SKM-1 treated with dmso at 0.1 percent for 144 hours (cell line): ENCODE measurements at regions not wholly inside any gene's neighbourhood (a gene's known extent, or its start where the extent isn't known, plus 50 kb on each side); places are given as distances from the start of the nearest gene placed in this dataset.
"Not testable (repeated sequence)": the region's sequence is repeated elsewhere in the genome, so short reads cannot be mapped to it uniquely, and the experiment has no call there.

Source experiments
- DNase-seq: peaks from one replicate; lab custom pipeline; 2025; ENCODE audit not compliant: unreplicated experiment; lab: John Stamatoyannopoulos, UW

DNA sequence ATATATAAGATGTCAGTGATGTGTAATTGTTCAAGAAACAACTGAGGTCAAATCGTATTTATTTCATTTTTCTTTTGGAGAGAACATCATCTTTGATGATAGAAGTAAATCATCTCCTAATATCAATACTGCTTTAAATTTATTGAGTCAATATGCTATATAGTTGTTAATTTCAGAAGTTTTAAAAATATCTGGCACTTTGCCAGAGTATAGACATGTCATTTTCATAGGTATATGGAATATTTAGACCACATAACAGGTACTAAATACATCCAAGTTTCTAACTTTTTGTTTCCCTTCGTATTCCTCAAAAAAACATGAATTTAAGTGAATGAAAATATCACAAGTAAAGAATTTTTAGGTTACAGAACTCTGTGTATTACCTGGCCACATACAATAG lies 577.8 kb downstream of the ARL4A start:
- no peak for DNase-seq

DNA sequence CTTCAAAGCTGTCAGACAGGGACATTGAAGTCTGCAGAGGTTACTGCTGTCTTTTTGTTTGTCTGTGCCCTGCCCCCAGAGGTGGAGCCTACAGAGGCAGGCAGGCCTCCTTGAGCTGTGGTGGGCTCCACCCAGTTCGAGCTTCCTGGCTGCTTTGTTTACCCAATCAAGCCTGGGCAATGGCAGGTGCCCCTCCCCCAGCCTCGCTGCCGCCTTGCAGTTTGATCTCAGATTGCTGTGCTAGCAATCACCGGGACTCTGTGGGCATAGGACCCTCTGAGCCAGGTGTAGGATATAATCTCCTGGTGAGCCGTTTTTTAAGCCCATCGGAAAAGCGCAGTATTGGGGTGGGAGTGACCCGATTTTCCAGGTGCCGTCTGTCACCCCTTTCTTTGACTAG lies 586.8 kb downstream of the ARL4A start:
- not testable (repeated sequence) for DNase-seq

DNA sequence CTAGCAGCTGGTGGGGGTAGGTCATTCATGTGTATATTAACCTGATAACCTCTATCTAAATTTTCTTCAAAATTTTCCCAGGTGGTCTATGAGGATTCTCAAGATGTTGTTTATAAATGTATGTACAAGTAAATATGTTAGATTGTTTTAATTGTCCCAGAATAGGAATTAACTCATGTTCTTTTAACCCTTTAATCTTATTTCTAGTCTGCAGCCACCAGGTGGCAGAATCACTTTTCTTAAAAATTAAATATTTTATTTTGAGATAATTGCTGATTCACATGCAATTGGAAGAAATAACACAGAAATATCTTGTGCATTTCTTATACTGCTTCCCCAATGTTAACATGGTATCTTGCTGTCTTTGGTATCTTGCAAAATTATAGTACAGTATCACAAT lies 589.5 kb downstream of the ARL4A start:
- no peak for DNase-seq

DNA sequence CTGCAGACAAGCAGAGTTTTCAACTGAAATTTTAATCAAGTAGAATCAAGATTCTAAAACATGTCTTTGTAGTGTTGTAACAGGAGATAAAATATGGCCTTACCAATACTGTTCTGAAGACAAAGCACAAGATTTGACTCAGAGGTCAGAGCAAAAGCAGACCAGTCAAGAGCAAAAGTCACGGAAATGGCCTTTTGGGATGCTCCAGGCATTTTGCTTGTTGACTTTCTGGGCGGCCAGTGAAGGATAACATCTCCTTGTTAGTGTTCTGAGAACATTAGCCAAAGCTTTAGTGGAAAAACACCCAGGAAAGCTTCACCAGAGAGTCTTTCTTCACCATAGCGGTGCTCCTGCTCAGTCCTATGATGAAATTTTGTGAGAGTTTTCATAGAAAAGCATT lies 590.6 kb downstream of the ARL4A start:
- DNase-seq, result no peak

DNA sequence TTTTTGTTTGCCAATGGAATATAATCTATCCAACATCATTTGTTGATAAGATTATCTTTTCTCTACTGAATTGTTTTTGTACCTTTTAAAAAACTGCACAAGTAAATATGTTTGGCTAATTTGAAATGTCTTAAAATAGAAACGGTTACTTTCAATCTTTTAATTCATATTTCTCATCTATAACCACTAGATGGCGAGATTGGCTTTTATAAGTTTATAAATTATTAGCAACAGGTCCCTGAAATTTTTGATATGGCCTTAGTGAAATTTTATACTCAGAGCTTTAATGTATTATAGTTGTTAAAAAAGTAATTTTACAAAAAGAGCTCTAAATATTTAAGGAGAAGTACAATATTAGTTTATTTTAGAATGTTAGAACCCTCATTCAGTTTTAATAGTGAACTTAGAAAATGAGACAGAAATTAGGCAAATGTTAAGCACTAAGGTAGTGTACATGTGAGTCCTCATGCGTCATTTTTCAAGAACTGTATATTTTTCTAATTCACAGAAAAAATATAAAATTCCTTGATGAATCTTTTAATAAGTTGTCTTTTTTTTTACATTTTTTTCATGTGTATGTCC lies 592.5 kb downstream of the ARL4A start:
- peak; percentile 27 for DNase-seq

DNA sequence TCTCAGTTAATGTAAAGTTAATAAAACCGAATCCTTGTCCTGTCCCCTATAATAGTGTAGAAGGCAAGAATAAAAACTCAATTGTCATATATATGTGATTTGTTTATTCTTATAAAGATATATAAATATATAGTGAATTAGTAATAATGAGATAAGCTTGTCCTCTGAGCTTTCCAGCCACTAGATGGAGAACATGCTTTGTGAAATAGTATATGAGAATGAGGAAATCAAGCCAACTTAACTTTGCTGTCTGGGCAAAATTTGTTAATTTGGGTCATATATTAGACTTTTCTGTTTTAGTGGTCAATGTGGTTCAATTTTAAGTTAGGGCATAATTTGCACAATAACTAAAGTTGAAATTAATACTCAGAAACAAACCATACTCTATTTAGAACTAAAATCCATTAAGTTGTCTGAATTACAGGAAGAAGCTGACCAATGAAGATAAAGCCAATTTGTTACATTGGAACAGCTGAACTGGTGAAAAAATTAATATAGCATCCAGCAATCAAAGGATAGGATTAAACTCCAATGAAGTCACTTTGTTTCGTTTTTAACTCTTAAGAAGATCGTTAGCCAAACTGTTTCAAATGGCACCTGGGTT lies 595.0 kb downstream of the ARL4A start:
- no peak for DNase-seq

DNA sequence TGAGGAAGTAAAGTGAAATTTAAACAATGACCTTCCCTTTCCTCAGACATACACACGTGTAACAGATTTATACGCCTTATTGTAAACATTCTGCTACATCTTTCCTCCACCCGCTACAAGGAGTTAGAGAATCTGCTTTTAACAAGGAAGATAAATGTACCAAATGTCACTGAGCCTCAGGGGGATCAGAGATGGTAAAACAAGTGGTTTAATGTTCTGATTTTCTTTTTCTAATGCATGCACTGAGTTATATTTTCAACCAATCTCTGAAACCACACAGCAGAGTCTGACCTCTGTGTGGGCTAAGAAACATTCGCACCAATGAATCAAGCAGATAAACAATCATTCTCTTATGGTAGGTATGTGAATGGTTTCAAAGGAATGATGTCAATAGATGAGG lies 599.5 kb downstream of the ARL4A start:
- DNase-seq, result no peak

DNA sequence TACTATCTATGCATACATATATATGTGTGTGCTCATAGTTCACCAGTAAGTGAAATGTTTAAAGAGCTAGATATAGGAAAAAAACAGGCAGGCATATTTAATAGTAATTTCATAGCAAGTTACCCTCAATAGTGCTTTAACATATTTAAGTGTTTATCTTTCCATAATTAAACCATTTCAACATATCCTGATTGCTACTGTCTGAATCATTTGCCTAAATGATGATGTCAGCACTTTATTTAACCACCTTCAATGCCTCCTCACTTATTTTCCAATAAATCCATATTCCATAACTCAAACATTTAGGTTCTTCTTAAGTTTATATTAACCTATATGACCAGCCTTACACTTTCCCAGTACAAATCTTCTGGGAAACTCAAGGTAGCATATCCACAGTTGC lies 601.1 kb downstream of the ARL4A start:
- DNase-seq, result no peak

DNA sequence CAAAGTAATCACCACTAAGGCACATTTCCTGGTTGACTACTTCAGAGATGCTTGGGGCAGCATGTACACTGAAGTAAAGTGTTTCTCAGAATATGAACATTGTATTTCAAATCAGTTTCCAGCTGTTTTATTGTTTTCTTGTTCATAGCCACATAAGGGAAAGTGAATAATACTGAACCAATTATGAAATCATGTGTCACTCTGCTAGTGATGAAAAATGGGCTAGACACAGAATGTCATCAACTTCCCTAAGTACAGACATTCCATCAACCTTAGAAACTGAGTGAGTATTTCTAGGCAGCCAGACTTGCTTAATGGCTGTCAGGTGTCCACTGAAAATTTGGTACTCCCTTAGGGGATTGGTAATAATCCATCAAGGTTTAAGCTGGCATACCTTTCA lies 603.5 kb downstream of the ARL4A start:
- DNase-seq, result no peak

DNA sequence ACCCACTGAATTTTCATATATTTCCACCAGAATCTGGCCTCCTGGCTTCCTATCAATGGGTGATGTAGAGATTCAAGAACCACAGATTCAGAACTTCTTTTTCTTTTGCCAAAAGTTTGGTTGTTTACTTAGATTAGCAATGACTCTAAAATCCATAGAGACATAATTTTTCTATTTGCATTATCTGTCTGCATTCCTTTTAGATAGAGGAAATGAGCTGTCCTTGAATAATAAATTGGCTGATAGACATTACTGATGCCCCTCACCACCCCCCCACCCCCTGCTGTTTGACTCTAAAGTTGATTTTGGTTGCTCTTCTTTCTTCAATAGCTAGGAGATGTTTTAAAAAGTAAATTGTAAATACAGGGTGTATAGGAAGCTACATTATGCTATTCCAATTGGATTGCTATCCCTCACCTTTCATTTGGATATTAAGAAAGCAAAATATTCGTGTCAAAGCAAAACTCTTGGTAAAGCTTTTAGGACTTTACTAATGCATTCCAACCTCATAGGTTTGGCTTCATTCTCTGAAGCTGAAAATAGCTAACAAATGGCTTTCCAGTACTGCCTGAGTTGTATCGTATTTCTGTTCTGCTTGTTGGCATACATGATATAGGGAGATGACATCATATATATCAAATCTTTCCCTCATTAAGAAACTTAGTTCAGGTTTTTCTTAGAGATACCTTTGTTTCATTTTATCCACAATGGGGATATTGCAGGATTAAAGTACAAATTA lies 606.0 kb downstream of the ARL4A start:
- DNase-seq, result no peak

DNA sequence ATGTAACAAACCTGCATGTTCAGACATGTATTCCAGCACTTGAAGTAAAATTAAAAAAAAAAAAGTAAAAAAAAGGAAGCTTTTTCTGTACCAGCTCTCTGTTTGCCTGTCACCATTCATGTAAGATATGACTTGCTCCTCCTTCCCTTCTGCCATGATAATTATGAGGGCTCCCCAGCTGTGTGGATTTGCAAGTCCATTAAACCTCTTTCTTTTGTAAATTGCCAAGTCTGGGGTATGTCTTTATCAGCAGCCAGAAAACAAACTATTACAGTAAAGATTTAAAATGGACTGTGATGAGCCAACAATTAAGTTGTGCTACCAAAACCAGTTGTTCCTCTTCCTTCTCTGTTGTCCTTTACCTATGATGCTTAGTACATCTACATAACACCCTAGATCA lies 619.6 kb downstream of the ARL4A start:
- no peak for DNase-seq

DNA sequence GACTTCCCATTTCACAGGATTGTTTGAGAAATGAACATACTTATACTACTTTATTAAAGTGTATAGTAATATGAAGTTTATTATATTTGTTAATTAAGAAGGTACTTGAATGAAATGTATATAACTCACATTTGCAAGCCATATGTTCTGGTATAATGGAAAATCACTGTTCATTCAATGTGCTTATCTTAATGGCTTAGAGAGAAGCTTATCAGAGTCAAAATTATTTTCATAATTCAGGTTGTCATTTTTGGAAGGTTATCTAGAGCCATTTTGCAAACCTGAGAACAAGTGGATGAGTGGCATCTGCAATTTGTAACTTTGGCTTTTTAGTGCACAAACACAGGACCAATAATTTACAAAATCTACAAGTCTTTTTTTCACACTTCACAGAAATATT lies 621.0 kb downstream of the ARL4A start:
- no peak for DNase-seq

DNA sequence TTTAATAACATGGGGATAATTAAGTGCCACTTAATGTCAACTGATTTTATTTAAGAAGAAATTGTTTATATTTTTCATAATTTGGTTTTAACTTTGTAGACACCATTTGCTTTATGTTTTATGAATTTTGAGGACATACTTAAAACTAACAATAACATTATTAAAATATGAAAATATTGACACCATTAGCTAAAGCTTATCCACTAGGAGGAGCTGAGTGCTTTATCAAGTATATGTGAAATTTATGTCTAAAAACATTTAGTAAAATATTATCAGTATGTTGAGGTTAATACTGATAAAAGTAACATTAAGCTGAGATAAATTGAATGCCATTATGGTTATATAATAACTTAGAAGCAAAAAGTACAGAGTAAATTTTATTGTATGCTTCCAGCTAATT lies 622.1 kb downstream of the ARL4A start:
- no peak for DNase-seq

DNA sequence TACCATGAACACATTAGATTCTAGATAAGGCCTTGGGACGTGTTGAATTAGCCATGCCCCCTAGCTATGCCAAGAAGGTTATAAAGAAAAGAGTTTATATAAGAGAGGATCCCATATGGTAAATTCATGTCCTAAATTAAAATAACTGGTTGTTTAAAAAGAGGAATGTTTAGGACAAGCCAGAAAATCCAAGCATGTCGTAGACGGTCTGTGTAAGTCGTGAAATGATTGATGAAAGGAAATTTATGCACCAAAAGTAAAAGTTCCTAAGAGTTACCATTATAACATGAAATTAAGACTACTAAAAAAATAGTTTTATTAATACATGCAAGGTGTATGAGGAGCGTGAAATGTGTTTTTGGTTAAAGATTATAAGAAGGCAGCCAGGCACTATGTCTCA lies 624.9 kb downstream of the ARL4A start:
- no peak for DNase-seq

DNA sequence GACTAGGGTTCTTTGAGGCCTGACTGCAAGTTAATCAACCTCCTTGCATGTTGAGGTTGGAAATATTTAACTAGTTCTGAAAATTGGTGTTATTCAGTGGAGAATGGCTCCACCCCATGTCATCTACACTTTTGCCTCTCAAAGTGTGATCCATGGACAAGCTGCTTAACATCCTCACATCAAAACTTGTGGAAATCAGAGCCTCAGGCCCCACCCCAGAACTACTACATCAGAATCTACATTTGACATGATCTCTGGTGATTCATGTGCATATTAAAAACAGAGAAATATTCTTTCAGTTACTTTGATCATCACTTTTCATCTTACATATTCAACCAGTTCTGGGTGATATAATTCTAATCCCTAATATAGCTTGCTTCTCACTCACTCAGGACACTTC lies 632.9 kb downstream of the ARL4A start:
- DNase-seq, result no peak

DNA sequence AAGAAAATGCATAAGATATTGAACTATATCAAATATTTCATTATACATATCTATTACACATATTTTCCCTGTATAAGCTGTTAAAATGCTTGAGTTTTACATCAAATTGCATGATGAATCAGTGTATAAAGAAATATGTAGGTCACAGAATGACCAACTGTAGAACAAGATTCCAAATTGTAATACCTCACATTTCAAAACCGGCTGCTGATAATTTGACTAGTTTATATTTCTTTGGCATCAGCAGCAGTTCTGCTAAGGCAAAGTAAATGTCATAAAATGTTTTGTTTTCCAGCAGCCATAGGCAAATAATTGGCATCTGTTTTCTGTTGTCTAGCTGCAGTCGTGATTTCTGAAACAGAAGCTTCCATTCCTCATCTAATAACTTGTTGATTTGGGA lies 633.9 kb downstream of the ARL4A start:
- no peak for DNase-seq

DNA sequence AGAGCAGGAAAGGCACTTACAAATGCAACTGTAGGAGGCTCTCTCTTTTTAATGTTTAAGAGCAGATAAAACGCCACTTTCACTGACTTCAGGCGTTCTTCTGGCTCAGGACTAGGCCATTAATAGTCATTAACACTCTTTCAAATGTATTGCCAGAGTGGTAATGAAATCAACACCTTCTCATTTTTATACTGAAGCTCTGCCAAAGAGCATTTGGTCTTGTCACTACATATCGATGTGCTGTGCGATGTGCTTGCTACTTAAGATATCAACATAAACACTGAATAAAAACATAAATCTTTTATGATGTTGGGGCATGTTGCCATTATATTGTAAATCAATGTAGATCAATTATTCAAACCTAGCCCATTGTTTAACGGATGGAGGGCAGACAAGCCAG lies 634.7 kb downstream of the ARL4A start:
- no peak for DNase-seq

DNA sequence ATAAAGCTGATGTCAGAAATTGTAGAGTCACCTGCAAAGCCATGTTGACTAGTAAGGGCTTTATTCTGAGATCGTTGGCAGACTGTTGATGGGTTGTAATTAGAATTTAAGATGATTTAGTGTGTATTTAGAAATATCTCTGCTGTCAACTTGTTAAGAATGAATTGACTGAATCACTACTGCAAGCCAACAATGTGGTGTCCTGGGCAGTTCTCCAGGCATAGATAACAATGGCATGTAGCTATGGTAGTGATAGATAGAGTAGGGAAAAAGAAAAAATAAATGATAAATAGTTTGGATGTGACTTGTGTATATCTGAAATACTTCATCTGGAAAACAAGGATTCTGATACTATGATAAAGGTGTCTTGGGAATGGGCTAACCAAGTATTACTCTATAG lies 640.2 kb downstream of the ARL4A start:
- DNase-seq, result no peak

DNA sequence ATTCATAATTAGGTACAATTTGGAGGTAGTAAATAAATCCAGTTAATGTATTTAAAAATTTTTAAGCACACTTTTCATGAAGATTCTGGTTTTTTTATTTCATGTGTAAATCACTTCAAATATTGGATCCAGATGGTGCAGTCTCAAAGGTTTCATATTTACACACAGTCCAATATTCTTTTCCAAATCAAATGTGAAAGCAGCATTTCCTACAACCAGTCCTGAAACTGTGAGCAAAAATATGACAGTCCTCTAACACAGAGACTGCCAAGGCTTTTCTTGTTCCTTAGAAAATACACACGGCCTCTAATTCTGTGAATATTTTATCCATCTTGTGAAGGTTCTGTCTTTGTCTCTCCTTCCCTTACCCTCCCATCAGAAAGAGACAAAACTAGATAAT lies 645.9 kb downstream of the ARL4A start:
- DNase-seq, result no peak

DNA sequence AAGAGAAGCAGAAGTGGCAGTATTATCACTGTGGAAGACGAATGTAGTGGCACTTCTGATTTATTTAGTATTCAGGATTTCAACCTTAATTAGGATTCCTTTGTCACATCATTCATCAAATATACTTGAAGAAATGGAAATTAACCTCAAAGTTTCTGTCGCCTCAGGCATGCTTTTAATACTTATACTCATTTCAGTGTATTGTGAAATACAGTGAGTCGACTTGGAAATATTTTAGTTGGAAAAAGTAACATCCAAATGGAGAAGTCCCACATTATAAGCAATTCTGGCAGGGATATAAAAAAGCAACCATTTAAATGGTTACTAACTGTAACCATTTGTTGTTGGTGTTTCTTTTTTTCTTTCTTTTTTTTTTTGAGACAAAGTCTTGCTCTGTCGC lies 648.8 kb downstream of the ARL4A start:
- DNase-seq, result no peak

DNA sequence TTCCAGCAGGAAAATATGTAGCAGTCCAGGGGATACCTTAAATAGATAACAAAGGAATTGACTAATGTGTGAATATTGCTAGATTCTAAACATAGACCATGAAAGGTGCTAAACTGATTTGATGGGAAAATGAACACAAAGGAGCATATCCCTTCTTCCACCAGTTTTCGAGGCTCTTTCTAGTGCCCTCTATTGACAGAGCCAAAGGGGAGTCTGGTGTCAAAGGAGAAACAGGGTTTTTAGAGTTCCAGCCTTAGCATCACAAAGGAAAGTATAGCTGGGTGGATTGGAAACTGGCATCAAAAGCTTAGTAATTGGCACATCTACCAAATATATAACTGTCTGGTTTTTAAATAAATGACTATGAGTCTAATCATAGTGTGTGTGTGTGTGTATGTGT lies 636.8 kb downstream of the ETV1 start:
- no peak for DNase-seq

DNA sequence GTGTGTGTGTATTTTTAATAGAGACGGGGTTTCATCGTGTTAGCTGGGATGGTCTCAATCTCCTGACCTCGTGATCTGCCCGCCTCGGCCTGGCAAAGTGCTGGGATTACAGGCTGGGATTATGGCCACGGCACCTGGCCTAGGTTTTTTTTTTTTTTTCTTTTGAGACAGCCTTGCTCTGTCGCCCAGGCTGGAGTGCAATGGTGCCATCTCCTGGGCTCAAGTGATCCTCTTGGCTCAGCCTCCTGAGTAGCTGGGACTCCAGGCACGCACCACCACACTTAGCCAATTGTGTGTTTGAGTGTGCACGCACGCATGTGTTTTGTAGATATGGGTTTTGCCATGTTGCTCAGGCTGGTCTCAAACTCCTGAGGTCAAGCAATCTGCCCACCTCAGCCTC lies 629.8 kb downstream of the ETV1 start:
- no peak for DNase-seq

DNA sequence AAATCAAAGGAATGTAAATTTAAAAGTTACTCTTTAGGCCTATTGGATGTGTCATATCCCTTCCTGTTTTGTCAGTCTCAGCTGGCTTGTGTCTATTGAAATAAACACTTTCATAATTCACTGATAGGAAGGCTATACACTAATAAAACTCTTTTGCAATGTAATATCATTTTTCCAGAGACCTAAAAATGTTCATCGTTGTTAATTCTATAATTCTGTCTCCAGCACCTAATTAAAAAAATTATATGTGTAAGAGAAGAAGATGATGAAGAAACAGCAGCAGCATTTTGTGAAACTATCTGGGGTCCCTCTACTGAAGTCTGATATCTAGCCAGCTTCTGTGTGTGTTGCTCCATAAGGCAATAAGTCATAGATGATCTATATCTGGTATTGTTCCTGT lies 602.7 kb downstream of the ETV1 start:
- no peak for DNase-seq
